Loucy (cell line): ENCODE measurements at regions not wholly inside any gene's neighbourhood (a gene's known extent, or its start where the extent isn't known, plus 50 kb on each side); places are given as distances from the start of the nearest gene placed in this dataset.

Source experiments
- H2AFZ ChIP-seq: fragments of 200-600 bp; sonication (generic); 2 replicates; pipeline ENCODE4 v1.6.0; 2016; ENCODE audit warnings: antibody characterized with exemption, mild to moderate bottlenecking, low read length, moderate library complexity
- H3F3A ChIP-seq: fragments of 200-600 bp; 2 replicates; pipeline ENCODE4 v1.6.0; 2016; ENCODE audit warnings: antibody characterized with exemption, low read depth, mild to moderate bottlenecking
- H3K27me3 ChIP-seq: fragments of 200-600 bp; sonication (generic); 2 replicates; pipeline ENCODE4 v1.6.1; 2014; ENCODE audit warnings: low read length, mild to moderate bottlenecking; ENCODE audit not compliant: insufficient read depth, poor library complexity, severe bottlenecking
- H3K36me3 ChIP-seq: fragments of 200-600 bp; sonication (generic); 2 replicates; pipeline ENCODE4 v1.6.1; 2016; ENCODE audit warnings: low read length; ENCODE audit not compliant: insufficient read depth
- H3K4me1 ChIP-seq: fragments of 200-600 bp; sonication (generic); 2 replicates; pipeline ENCODE4 v1.5.1; 2014; ENCODE audit warnings: low read length, mild to moderate bottlenecking; ENCODE audit not compliant: insufficient read depth, poor library complexity, severe bottlenecking
- H3K4me2 ChIP-seq: fragments of 200-600 bp; sonication (generic); 2 replicates; pipeline ENCODE4 v1.6.0; 2014; ENCODE audit warnings: antibody characterized with exemption, low read length, low read depth, mild to moderate bottlenecking; ENCODE audit not compliant: poor library complexity, severe bottlenecking
- H3K4me3 ChIP-seq: fragments of 200-600 bp; sonication (generic); 2 replicates; pipeline ENCODE4 v1.5.1; 2014; ENCODE audit warnings: low read length, mild to moderate bottlenecking, mixed read lengths; ENCODE audit not compliant: poor library complexity, severe bottlenecking
- H3K79me2 ChIP-seq: fragments of 200-600 bp; sonication (generic); 2 replicates; pipeline ENCODE4 v1.6.1; 2014; ENCODE audit warnings: low read length; ENCODE audit not compliant: insufficient read depth
- H3K9ac ChIP-seq: fragments of 200-600 bp; sonication (generic); 2 replicates; pipeline ENCODE4 v1.6.0; 2014; ENCODE audit warnings: mild to moderate bottlenecking, low read depth, low read length, moderate library complexity; ENCODE audit not compliant: poor library complexity, severe bottlenecking
- H3K9me2 ChIP-seq: fragments of 200-600 bp; sonication (generic); replicated peaks from 2 replicates; pipeline ENCODE4 v1.6.1; 2016; ENCODE audit warnings: low read depth, low read length, mixed read lengths
- H3K9me3 ChIP-seq: fragments of 200-600 bp; sonication (generic); 2 replicates; pipeline ENCODE4 v1.6.1; 2014; ENCODE audit warnings: mild to moderate bottlenecking, antibody characterized with exemption, low read length, low read depth; ENCODE audit not compliant: insufficient read depth
- H4K20me1 ChIP-seq: fragments of 200-600 bp; sonication (generic); 2 replicates; pipeline ENCODE4 v1.6.0; 2014; ENCODE audit warnings: antibody characterized with exemption, low read length, mild to moderate bottlenecking; ENCODE audit not compliant: insufficient read depth, poor library complexity, severe bottlenecking
- CTCF ChIP-seq: fragments of 200-600 bp; sonication (generic); conservative IDR thresholded peaks from 2 replicates; pipeline ENCODE4 v1.5.1; 2014; ENCODE audit warnings: mild to moderate bottlenecking, antibody characterized with exemption, low read length
- EZH2phosphoT487 ChIP-seq: fragments of 200-600 bp; IDR thresholded peaks from 2 replicates; pipeline ENCODE4 v1.6.1; 2018; ENCODE audit warnings: antibody characterized with exemption, mild to moderate bottlenecking, moderate library complexity, borderline replicate concordance

- Histone ChIP-seq H3K4me1 (peaks cover 54% of the 10 kb centered on the region), H3K36me3 (no peaks in the 10 kb centered on the region), H3K79me2 (no peaks in the 10 kb centered on the region), H3K27me3 (no peaks in the 10 kb centered on the region), H4K20me1 (no peaks in the 10 kb centered on the region), H3K9me3 (no peaks in the 10 kb centered on the region; the same call in 1 of the 2 replicates), H3K9ac (no peak overlapping the region), H3K9me2 (no peaks in the 10 kb centered on the region), H3K4me2 (no peak overlapping the region), H2AFZ (no peak overlapping the region), H3K4me3 (no peak overlapping the region), H3F3A (peaks cover 8% of the 10 kb centered on the region; the same call in 1 of the 2 replicates)
- TF ChIP-seq CTCF: no peak
- no peak for TF ChIP-seq EZH2phosphoT487
Measured at GRCh38 chr5:158430166-158430797, 571.3 kb upstream of the CLINT1 start.

GRCh38 chr5:158429564-158429963 is 570.6 kb upstream of the CLINT1 start:
- no peaks in the 10 kb centered on the region for H3K9me2 ChIP-seq
- no peaks in the 10 kb centered on the region; the same call in 1 of the 2 replicates for H3K9me3 ChIP-seq
- no peaks in the 10 kb centered on the region for H3K79me2 ChIP-seq
- no peak for TF ChIP-seq CTCF
- TF ChIP-seq EZH2phosphoT487: no peak
- no peak overlapping the region for H3K9ac ChIP-seq
- no peaks in the 10 kb centered on the region for H3K27me3 ChIP-seq
- H4K20me1 ChIP-seq: no peaks in the 10 kb centered on the region
- H3K4me2 ChIP-seq: no peak overlapping the region
- no peaks in the 10 kb centered on the region for H3K36me3 ChIP-seq
- peaks cover 47% of the 10 kb centered on the region for H3K4me1 ChIP-seq
- 0 out of 2 replicates have a peak overlapping the region, but pooled peaks have one; percentile 12 for H2AFZ ChIP-seq
- peaks cover 3% of the 10 kb centered on the region; the same call in 1 of the 2 replicates for H3F3A ChIP-seq
- no peak overlapping the region for H3K4me3 ChIP-seq

- Histone ChIP-seq H3K4me3 (no peak overlapping the region), H3K27me3 (no peaks in the 10 kb centered on the region), H3K79me2 (no peaks in the 10 kb centered on the region), H3K4me1 (peaks cover 7% of the 10 kb centered on the region), H4K20me1 (no peaks in the 10 kb centered on the region), H3K9me3 (no peaks in the 10 kb centered on the region), H3K36me3 (no peaks in the 10 kb centered on the region), H2AFZ (no peak overlapping the region), H3K9ac (no peak overlapping the region), H3K4me2 (no peak overlapping the region), H3F3A (no peaks in the 10 kb centered on the region), H3K9me2 (no peaks in the 10 kb centered on the region)
- TF ChIP-seq EZH2phosphoT487 (no peak), CTCF (no peak)
Measured at GRCh38 chr5:158423623-158424200, 564.8 kb upstream of the CLINT1 start.
